Peyer's patch (tissue), 4 donors: ENCODE measurements at regions not wholly inside any gene's neighbourhood (a gene's known extent, or its start where the extent isn't known, plus 50 kb on each side); places are given as distances from the start of the nearest gene placed in this dataset.
"Not testable (repeated sequence)": the region's sequence is repeated elsewhere in the genome, so short reads cannot be mapped to it uniquely, and the experiment has no call there.

Experiments used
- DNase-seq, 3 donors: peaks; one replicate each; pipeline ENCODE4 v3.0.0-alpha.2; 2017 to 2019
- H3K27ac ChIP-seq, 4 donors: fragments of 200-600 bp; sonication (generic); one replicate each; pipeline ENCODE4 v1.5.1; 2016 to 2019
- H3K27me3 ChIP-seq, 2 donors: fragments of 200-600 bp; sonication (generic); one replicate each; pipeline ENCODE4 v1.5.1; 2019
- H3K36me3 ChIP-seq, 3 donors: fragments of 200-600 bp; sonication (generic); one replicate each; pipeline ENCODE4 v1.5.1; 2016 to 2019
- H3K4me1 ChIP-seq, 4 donors: fragments of 200-600 bp; sonication (generic); one replicate each; pipeline ENCODE4 v1.5.1; 2016 to 2019
- H3K4me3 ChIP-seq, 4 donors: fragments of 200-600 bp; sonication (generic); 1 replicate in 3 of 4; 2 replicates in 1 of 4; pipeline ENCODE4 v1.5.1; 2016 to 2019; ENCODE audit warnings: mild to moderate bottlenecking in 1 of 4
- H3K9me3 ChIP-seq, 4 donors: fragments of 200-600 bp; sonication (generic); one replicate each; pipeline ENCODE4 v1.5.1; 2016 to 2019; ENCODE audit warnings: mild to moderate bottlenecking in 1 of 4
- POLR2A ChIP-seq, 2 donors: fragments of 450-650 bp; IDR thresholded peaks; one replicate each; pipeline ENCODE4 v1.5.1; 2017; ENCODE audit warnings: antibody characterized with exemption in 2 of 2, mild to moderate bottlenecking in 2 of 2, moderate library complexity in 2 of 2
- TF ChIP-seq, protein P1 (sequence below), 6 experiments: fragments of 450-650 bp in 4 of 6; fragments of 200-600 bp in 2 of 6; sonication (generic) in 1 of 6; IDR thresholded peaks; one replicate each; pipeline ENCODE4 v1.5.1; 2017 to 2019; ENCODE audit warnings: antibody characterized with exemption in 6 of 6, mild to moderate bottlenecking in 3 of 6, moderate library complexity in 1 of 6

DNA sequence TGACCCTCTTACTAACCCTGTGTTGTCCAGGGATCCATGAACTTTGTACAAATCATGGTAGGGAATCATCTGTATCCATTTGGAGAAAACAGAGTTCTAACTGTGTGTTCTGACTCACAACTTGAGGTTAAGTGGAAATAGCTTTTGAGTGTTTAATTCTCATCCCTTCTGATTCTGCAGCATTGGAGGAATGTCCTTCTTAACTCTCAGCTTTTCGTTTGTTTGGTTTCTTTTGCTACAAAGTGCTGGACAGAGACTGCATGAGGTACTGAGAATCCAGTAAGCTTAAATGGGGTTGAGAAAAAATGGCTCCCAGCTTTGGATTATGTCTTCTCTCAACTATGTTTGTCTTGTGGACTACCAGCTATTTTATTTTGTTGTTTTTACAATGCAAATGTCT is 352.1 kb upstream of the KIF2B start:
- DNase-seq: no peak
- H3K9me3 ChIP-seq: no peaks in the 10 kb centered on the region
- H3K4me3 ChIP-seq: no peak overlapping the region
- no peak for TF ChIP-seq POLR2A (IDR thresholded peaks at IDR 0.05)
- TF ChIP-seq, protein P1, sequence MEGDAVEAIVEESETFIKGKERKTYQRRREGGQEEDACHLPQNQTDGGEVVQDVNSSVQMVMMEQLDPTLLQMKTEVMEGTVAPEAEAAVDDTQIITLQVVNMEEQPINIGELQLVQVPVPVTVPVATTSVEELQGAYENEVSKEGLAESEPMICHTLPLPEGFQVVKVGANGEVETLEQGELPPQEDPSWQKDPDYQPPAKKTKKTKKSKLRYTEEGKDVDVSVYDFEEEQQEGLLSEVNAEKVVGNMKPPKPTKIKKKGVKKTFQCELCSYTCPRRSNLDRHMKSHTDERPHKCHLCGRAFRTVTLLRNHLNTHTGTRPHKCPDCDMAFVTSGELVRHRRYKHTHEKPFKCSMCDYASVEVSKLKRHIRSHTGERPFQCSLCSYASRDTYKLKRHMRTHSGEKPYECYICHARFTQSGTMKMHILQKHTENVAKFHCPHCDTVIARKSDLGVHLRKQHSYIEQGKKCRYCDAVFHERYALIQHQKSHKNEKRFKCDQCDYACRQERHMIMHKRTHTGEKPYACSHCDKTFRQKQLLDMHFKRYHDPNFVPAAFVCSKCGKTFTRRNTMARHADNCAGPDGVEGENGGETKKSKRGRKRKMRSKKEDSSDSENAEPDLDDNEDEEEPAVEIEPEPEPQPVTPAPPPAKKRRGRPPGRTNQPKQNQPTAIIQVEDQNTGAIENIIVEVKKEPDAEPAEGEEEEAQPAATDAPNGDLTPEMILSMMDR (IDR thresholded peaks at IDR 0.05): no peak
- no peaks in the 10 kb centered on the region for H3K36me3 ChIP-seq
- H3K27ac ChIP-seq: no peak overlapping the region
- H3K4me1 ChIP-seq: no peaks in the 10 kb centered on the region
- H3K27me3 ChIP-seq: no peaks in the 10 kb centered on the region

DNA sequence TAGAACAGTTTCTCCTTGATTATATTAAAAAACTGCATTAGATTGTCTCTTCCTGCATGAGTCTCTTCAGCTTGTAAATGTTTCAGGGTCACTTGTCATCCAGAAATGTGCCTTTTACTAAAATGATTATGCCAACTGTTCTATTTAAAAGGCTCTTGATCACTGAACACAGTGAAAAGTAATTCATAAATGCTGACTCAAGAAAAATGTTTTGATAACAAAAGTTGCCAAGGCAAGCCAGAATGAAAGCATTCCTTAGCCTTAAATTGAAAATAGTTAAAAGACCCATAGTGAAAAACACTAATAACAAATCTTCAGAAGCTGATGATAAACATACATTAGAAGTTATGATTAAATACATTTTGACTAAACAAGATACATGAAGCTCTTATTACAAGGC is 356.0 kb upstream of the KIF2B start:
- no peaks in the 10 kb centered on the region for H3K4me1 ChIP-seq
- H3K27me3 ChIP-seq: no peaks in the 10 kb centered on the region
- DNase-seq: no peak
- no peak overlapping the region for H3K4me3 ChIP-seq
- H3K36me3 ChIP-seq: no peaks in the 10 kb centered on the region
- H3K9me3 ChIP-seq: no peaks in the 10 kb centered on the region
- TF ChIP-seq POLR2A (IDR thresholded peaks at IDR 0.05): no peak
- TF ChIP-seq, protein P1 (IDR thresholded peaks at IDR 0.05): no peak
- no peak overlapping the region for H3K27ac ChIP-seq

DNA sequence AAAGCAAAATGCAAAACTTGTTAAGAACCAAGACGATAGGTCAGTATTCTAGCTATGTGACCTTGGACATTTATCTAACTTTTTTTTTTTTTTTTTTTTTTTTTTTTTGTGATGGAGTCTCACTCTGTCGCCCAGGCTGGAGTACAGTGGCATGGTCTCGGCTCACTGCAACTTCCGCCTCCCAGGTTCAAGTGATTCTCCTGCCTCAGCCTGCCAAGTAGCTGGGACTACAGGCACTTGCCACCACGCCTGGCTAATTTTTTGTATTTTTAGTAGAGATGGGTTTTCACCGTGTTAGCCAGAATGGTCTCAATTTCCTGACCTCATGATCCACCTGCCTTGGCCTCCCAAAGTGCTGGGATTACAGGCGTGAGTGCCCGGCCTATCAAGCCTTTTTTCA is 358.3 kb upstream of the KIF2B start:
- not testable (repeated sequence) for H3K27me3 ChIP-seq, H3K27ac ChIP-seq, DNase-seq, H3K9me3 ChIP-seq, H3K4me1 ChIP-seq, H3K4me3 ChIP-seq, H3K36me3 ChIP-seq

DNA sequence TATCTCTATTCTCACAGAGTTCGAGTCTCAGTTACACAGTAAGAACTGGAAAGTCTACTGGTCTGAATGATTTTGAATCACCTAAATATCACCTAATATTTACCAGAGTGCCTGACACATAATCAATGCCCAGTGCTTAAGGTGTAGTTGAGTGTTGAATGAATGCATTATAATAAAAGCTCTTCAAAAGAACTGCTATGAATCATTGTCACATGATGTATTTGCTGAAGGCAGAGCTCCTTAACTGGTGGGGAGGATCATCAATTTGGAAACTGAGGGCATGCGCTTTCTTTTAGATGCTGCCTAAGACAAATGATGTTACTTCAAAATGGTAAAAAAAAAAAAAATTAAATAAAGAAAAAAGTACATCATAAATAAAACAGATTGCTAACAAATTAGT is 359.4 kb upstream of the KIF2B start:
- Histone ChIP-seq H3K27ac (no peak overlapping the region), H3K4me1 (no peaks in the 10 kb centered on the region), H3K36me3 (no peaks in the 10 kb centered on the region), H3K27me3 (no peaks in the 10 kb centered on the region), H3K9me3 (no peaks in the 10 kb centered on the region), H3K4me3 (no peak overlapping the region)
- TF ChIP-seq, protein P1 (IDR thresholded peaks at IDR 0.05): no peak
- no peak for TF ChIP-seq POLR2A (IDR thresholded peaks at IDR 0.05)
- no peak for DNase-seq

DNA sequence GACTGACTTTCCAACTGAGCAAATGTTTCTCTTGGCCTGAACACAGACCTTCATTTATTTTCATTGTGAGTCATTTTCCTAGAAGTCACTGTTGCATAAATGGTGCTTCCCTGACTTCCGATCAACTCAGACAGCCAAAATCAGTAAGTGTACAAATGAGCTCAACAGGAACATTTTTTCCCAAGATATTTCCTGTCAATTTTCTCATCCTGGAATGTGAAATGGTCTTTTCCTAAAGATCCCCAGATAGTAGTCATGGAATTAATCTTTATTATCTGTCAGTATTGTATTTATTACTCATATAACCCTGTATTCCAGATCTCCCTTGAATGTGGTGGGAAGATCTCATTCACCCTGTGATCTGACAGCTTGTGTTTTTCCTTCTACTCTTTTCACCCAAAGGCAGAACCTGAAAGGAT is 360.3 kb upstream of the KIF2B start:
- DNase-seq: no peak
- Histone ChIP-seq H3K36me3 (no peaks in the 10 kb centered on the region), H3K27me3 (no peaks in the 10 kb centered on the region), H3K4me1 (no peaks in the 10 kb centered on the region), H3K4me3 (no peak overlapping the region), H3K27ac (no peak overlapping the region), H3K9me3 (peaks cover 0 to 2% (median 0%) of the 10 kb centered on the region in 4 donors)
- TF ChIP-seq POLR2A (IDR thresholded peaks at IDR 0.05): no peak
- TF ChIP-seq, protein P1 (IDR thresholded peaks at IDR 0.05): no peak

DNA sequence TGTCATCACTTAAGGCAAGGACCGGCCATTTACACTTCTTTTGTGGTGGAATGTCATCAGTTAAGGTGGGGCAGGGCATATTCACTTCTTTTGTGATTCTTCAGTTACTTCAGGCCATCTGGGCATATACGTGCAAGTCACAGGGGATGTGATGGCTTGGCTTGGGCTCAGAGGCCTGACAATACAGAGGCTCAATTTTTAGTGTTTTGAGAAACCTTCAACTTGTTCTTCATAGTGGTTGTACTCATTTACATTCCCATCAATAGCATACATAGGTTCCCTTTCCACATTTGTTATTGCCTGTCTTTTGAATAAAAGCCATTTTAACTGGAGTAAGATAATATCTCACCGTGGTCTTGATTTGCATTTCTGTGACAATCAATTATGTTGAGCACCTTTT is 366.8 kb upstream of the KIF2B start:
- H3K4me3 ChIP-seq, H3K9me3 ChIP-seq, H3K4me1 ChIP-seq, DNase-seq, H3K27ac ChIP-seq, H3K36me3 ChIP-seq, H3K27me3 ChIP-seq: not testable (repeated sequence)

DNA sequence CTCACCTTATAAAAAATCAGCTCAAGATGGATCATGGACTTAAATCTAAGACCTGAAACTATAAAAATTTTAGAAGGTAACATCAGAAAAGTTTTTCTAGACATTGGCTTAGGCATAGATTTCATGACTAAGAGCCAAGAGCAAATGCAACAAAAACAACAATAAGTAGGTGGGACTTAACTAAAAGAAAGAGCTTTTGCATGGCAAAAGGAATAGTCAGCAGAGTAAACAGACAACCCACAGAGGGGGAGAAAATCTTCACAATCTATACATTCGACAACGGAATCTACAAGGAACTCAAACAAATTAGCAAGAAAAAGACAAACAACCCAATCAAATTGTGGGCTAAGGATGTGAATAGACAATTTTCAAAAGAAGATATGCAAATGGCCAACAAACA is 368.4 kb upstream of the KIF2B start:
- DNase-seq: no peak
- Histone ChIP-seq H3K4me1 (no peaks in the 10 kb centered on the region), H3K27me3 (no peaks in the 10 kb centered on the region), H3K9me3 (peaks cover 0 to 3% (median 0%) of the 10 kb centered on the region in 4 donors), H3K36me3 (no peaks in the 10 kb centered on the region), H3K27ac (no peak overlapping the region), H3K4me3 (no peak overlapping the region)
- TF ChIP-seq, protein P1 (IDR thresholded peaks at IDR 0.05): no peak
- TF ChIP-seq POLR2A (IDR thresholded peaks at IDR 0.05): no peak
